ENCODE measurements at regions not wholly inside any gene's neighbourhood (a gene's known extent, or its start where the extent isn't known, plus 50 kb on each side); places are given as distances from the start of the nearest gene placed in this dataset.

DNA sequence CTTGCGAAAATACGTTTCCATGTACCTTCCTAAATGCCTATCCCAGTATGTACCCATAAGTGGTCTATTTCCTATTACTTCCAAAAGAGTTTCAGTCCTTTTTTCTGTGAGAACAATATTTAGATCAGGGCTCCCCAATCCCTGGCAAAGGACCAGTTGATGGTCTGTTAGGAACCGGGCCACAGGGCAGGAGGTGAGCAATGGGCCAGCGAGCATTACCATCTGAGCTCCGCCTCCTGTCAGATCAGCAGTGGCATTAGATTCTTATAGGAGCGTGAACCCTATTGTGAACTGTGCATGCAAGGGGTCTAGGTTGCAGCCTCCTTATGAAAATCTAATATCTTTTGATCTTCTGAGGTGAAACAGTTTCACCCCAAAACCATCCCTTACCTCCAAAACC is 859.1 kb downstream of the SLITRK6 start (continued):
- TF ChIP-seq, protein P1, sequence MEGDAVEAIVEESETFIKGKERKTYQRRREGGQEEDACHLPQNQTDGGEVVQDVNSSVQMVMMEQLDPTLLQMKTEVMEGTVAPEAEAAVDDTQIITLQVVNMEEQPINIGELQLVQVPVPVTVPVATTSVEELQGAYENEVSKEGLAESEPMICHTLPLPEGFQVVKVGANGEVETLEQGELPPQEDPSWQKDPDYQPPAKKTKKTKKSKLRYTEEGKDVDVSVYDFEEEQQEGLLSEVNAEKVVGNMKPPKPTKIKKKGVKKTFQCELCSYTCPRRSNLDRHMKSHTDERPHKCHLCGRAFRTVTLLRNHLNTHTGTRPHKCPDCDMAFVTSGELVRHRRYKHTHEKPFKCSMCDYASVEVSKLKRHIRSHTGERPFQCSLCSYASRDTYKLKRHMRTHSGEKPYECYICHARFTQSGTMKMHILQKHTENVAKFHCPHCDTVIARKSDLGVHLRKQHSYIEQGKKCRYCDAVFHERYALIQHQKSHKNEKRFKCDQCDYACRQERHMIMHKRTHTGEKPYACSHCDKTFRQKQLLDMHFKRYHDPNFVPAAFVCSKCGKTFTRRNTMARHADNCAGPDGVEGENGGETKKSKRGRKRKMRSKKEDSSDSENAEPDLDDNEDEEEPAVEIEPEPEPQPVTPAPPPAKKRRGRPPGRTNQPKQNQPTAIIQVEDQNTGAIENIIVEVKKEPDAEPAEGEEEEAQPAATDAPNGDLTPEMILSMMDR (IDR thresholded peaks at IDR 0.05 in 2 of 3, conservative IDR thresholded peaks at IDR 0.05 in 1 of 3; ENCODE audit: borderline replicate concordance in 1 of 3, insufficient read depth in 1 of 3, low read depth in 2 of 3, low read length in 2 of 3): no peak

DNA sequence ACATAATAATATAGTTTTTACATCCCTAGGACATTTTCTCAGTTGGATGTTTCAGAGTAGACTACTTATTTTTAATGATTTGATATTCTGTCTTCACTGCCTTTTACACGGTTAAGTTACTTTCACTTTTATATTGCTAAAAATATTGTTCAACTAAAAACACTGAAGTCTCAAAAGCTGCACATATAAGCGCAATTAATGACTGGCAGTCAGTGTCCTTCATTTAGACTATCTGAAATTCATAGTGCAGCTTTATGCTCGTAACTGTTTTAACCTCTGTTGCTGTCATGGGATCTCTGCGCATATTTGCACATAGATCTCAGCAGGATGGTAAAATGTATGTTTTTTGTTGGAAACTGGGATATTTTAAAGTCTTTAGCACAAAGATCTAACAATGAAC is 864.3 kb downstream of the SLITRK6 start:
- Histone ChIP-seq H3K4me1 (ENCODE audit: control insufficient read depth in 1 of 2, insufficient read depth in 2 of 2, low read length in 2 of 2) (no peaks in the 10 kb centered on the region), H2AFZ (ENCODE audit: low read depth, low read length, poor library complexity, severe bottlenecking) (no peak overlapping the region), H3K9ac (ENCODE audit: low read length) (no peak overlapping the region), H3K4me3 (replicated peaks in 1 of 2; ENCODE audit: low read depth in 1 of 2, low read length in 2 of 2) (no peak overlapping the region), H3K27me3 (ENCODE audit: insufficient read depth, low read length) (no peaks in the 10 kb centered on the region), H3K4me2 (ENCODE audit: low read length) (no peak overlapping the region), H3K9me2 (ENCODE audit: insufficient read depth) (no peaks in the 10 kb centered on the region), H4K20me1 (ENCODE audit: insufficient read depth) (no peaks in the 10 kb centered on the region), H3K27ac (ENCODE audit: low read depth, low read length) (no peak overlapping the region), H3K79me2 (ENCODE audit: insufficient read depth, low read length) (no peaks in the 10 kb centered on the region), H3K9me3 (ENCODE audit: control insufficient read depth in 1 of 2, insufficient read depth in 1 of 2, low read depth in 1 of 2, low read length in 2 of 2) (no peaks in the 10 kb centered on the region), H3K36me3 (ENCODE audit: control insufficient read depth in 1 of 2, insufficient read depth in 2 of 2, low read length in 2 of 2) (no peaks in the 10 kb centered on the region)
- TF ChIP-seq ZNF274 (IDR thresholded peaks at IDR 0.05; ENCODE audit: low read depth, low read length) (no peak), SRF (IDR thresholded peaks at IDR 0.05; ENCODE audit: low read depth) (no peak), EGR1 (IDR thresholded peaks at IDR 0.05; ENCODE audit: low read depth) (no peak), SIN3A (IDR thresholded peaks at IDR 0.05; ENCODE audit: low read depth) (no peak)
- TF ChIP-seq, protein P1 (IDR thresholded peaks at IDR 0.05 in 2 of 3, conservative IDR thresholded peaks at IDR 0.05 in 1 of 3; ENCODE audit: borderline replicate concordance in 1 of 3, insufficient read depth in 1 of 3, low read depth in 2 of 3, low read length in 2 of 3): no peak
- ChIA-PET RAD21 (ENCODE audit: low non-redundant PET in 1 of 2, low total read pairs in 2 of 2, uncharacterized antibody in 2 of 2, unreplicated experiment in 2 of 2) (no interaction called here), POLR2A (no interaction called here), CTCF (no interaction called here)
- no peak for ATAC-seq
- intact Hi-C loops (cut with micrococcal nuclease): no loop called here
- no peak for DNase-seq (ENCODE audit: low read depth, low spot score)
- no TSS peak for BruUV-seq (replicated peaks)

Data from HCT116 (cell line).